ENCODE measurements at regions not wholly inside any gene's neighbourhood (a gene's known extent, or its start where the extent isn't known, plus 50 kb on each side); places are given as distances from the start of the nearest gene placed in this dataset.

DNA sequence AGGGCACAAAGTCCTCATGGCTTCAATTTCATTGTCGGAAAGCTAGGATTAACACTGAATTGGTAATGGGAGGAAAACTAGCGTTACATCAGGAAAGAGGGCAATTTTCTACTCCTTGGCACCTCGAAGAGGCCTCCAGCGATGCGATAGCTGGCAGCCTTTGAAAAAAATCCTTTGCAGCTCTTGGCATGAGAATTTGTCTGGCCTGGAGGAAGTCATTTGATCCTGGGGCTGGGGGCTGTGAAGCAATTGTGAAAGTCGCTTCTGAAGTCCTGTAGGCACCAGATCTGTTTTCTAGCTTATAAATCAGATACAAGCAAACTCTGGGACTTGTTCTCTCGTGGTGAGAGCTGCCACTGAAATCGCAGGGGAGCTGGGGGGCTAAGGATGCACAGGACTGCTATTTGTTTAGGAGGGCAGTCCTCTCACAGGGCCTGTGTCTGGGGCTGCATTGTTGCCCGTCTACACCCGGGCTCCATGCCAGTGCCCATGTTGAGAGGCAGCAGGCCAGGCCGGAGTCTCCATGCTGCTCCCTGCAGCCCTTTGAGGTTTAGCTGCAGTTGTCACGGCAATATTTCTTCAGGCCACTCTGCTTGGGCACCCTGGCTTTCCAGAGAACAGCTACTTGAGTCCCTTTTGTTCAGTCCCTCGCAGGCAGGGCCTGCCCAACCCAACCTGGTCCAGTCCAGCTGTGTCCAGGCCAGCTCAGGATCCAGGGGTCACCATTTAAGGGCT is 206.8 kb upstream of the LYZL1 start (continued):
- TF ChIP-seq, protein P1, sequence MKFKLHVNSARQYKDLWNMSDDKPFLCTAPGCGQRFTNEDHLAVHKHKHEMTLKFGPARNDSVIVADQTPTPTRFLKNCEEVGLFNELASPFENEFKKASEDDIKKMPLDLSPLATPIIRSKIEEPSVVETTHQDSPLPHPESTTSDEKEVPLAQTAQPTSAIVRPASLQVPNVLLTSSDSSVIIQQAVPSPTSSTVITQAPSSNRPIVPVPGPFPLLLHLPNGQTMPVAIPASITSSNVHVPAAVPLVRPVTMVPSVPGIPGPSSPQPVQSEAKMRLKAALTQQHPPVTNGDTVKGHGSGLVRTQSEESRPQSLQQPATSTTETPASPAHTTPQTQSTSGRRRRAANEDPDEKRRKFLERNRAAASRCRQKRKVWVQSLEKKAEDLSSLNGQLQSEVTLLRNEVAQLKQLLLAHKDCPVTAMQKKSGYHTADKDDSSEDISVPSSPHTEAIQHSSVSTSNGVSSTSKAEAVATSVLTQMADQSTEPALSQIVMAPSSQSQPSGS (IDR thresholded peaks at IDR 0.05; ENCODE audit: low read length) = no peak
- TF ChIP-seq, protein P2, sequence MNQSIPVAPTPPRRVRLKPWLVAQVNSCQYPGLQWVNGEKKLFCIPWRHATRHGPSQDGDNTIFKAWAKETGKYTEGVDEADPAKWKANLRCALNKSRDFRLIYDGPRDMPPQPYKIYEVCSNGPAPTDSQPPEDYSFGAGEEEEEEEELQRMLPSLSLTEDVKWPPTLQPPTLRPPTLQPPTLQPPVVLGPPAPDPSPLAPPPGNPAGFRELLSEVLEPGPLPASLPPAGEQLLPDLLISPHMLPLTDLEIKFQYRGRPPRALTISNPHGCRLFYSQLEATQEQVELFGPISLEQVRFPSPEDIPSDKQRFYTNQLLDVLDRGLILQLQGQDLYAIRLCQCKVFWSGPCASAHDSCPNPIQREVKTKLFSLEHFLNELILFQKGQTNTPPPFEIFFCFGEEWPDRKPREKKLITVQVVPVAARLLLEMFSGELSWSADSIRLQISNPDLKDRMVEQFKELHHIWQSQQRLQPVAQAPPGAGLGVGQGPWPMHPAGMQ (IDR thresholded peaks at IDR 0.05; ENCODE audit: borderline replicate concordance) = no peak
- TF ChIP-seq KDM1A (IDR thresholded peaks at IDR 0.05; ENCODE audit: borderline replicate concordance) (no peak), NR2C2 (IDR thresholded peaks at IDR 0.05; ENCODE audit: borderline replicate concordance, control insufficient read depth, insufficient read length, low read depth) (no peak)

DNA sequence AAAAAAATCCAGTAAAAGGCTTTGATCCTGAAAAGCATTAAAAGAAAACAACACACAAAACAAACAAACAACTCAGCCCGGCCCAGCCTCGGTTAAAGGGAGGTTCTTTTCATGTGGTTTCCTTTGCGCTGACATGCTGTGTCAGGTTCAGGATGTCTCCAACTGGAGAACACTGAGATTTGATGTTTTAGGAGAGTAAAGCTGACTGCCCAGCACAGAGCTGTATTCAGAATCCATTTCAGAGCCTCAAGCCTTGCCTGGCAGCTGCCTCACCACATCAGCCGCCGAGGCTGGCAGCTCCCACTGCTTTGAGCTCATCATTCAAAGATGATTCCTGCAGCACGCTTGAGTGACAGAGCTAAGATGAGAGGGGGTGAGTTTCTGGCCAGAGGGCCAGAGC is 205.8 kb upstream of the LYZL1 start:
- FAIRE-seq (no peak), ATAC-seq (no peak), DNase-seq (ENCODE audit: low read depth, low spot score) (no peak)
- no peak for TF ChIP-seq IRF3 (IDR thresholded peaks at IDR 0.05)
- TF ChIP-seq WRNIP1 (IDR thresholded peaks at IDR 0.05; ENCODE audit: borderline replicate concordance, low read depth, low read length) = no peak
- TF ChIP-seq, protein P3, sequence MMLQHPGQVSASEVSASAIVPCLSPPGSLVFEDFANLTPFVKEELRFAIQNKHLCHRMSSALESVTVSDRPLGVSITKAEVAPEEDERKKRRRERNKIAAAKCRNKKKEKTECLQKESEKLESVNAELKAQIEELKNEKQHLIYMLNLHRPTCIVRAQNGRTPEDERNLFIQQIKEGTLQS (IDR thresholded peaks at IDR 0.05; ENCODE audit: borderline replicate concordance, extremely low read depth, low read depth, low read length) = no peak
- TF ChIP-seq, protein P4, sequence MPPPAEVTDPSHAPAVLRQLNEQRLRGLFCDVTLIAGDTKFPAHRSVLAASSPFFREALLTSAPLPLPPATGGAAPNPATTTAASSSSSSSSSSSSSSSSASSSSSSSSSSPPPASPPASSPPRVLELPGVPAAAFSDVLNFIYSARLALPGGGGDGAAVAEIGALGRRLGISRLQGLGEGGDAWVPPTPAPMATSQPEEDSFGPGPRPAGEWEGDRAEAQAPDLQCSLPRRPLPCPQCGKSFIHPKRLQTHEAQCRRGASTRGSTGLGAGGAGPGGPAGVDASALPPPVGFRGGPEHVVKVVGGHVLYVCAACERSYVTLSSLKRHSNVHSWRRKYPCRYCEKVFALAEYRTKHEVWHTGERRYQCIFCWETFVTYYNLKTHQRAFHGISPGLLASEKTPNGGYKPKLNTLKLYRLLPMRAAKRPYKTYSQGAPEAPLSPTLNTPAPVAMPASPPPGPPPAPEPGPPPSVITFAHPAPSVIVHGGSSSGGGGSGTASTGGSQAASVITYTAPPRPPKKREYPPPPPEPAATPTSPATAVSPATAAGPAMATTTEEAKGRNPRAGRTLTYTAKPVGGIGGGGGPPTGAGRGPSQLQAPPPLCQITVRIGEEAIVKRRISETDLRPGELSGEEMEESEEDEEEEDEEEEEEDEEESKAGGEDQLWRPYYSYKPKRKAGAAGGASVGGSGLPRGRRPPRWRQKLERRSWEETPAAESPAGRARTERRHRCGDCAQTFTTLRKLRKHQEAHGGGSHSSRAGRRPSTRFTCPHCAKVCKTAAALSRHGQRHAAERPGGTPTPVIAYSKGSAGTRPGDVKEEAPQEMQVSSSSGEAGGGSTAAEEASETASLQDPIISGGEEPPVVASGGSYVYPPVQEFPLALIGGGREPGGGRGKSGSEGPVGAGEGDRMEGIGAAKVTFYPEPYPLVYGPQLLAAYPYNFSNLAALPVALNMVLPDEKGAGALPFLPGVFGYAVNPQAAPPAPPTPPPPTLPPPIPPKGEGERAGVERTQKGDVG (CRISPR knock-in tag; IDR thresholded peaks at IDR 0.05) = no peak
- no peak for TF ChIP-seq MTA2 (IDR thresholded peaks at IDR 0.05; ENCODE audit: low read depth)
- TF ChIP-seq, protein P5, sequence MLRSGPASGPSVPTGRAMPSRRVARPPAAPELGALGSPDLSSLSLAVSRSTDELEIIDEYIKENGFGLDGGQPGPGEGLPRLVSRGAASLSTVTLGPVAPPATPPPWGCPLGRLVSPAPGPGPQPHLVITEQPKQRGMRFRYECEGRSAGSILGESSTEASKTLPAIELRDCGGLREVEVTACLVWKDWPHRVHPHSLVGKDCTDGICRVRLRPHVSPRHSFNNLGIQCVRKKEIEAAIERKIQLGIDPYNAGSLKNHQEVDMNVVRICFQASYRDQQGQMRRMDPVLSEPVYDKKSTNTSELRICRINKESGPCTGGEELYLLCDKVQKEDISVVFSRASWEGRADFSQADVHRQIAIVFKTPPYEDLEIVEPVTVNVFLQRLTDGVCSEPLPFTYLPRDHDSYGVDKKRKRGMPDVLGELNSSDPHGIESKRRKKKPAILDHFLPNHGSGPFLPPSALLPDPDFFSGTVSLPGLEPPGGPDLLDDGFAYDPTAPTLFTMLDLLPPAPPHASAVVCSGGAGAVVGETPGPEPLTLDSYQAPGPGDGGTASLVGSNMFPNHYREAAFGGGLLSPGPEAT (IDR thresholded peaks at IDR 0.05; ENCODE audit: low read depth) = no peak
- TF ChIP-seq MTA3 (IDR thresholded peaks at IDR 0.05; ENCODE audit: borderline replicate concordance, low read length) = no peak
- no peak for TF ChIP-seq CREB1 (IDR thresholded peaks at IDR 0.05; ENCODE audit: low read depth)
- TF ChIP-seq MYB (IDR thresholded peaks at IDR 0.05; ENCODE audit: borderline replicate concordance, low read depth, low read length) = no peak
- H3K4me3 ChIP-seq = no peak overlapping the region
- no peak overlapping the region for H3K4me2 ChIP-seq (ENCODE audit: control insufficient read depth, insufficient read depth)
- no peaks in the 10 kb centered on the region for H3K4me1 ChIP-seq (ENCODE audit: control insufficient read depth, insufficient read depth, low read length)
- H2AFZ ChIP-seq (ENCODE audit: control insufficient read depth, low read depth, low read length) = no peak overlapping the region
- ChIA-PET POLR2A (no interaction called here), RAD21 (ENCODE audit: unreplicated experiment) (no interaction called here), CTCF (no interaction called here), SMC1A (ENCODE audit: uncharacterized antibody, unreplicated experiment) (no interaction called here)
- H3K27me3 ChIP-seq (replicated peaks in 1 of 2; ENCODE audit: control insufficient read depth in 2 of 2, insufficient read depth in 2 of 2, low read length in 1 of 2) = peaks cover 0 to 1% of the 10 kb centered on the region in 2 experiments; a peak in 1 of 4 replicates
- no peaks in the 10 kb centered on the region for H4K20me1 ChIP-seq (ENCODE audit: control insufficient read depth, insufficient read depth)
- no peaks in the 10 kb centered on the region for H3K36me3 ChIP-seq (ENCODE audit: control insufficient read depth in 2 of 2, insufficient read depth in 2 of 2, low read length in 1 of 2)
- no peaks in the 10 kb centered on the region for H3K9me3 ChIP-seq (replicated peaks; ENCODE audit: control insufficient read depth, insufficient read depth, low read length)
- BruUV-seq (replicated peaks) = no TSS peak
- H3K9ac ChIP-seq (ENCODE audit: control insufficient read depth, insufficient read depth, low read length) = no peak overlapping the region
- 55% methylated on average over 6 of the region's 6 CpGs for WGBS (ENCODE audit: insufficient coverage, insufficient replicate concordance, low lambda C conversion rate, missing lambda C conversion rate)
- H3K27ac ChIP-seq (ENCODE audit: control insufficient read depth, insufficient read depth) = no peak overlapping the region
- intact Hi-C loops (cut with micrococcal nuclease; ENCODE audit: unreplicated experiment) (no loop called here), in situ Hi-C loops (cut with MboI) (no loop called here)
- no peaks in the 10 kb centered on the region for H3K79me2 ChIP-seq (ENCODE audit: control insufficient read depth, insufficient read depth, low read length)

Measured in GM12878 (cell line).